T-helper 22 cell (primary cell): ENCODE measurements at regions not wholly inside any gene's neighbourhood (a gene's known extent, or its start where the extent isn't known, plus 50 kb on each side); places are given as distances from the start of the nearest gene placed in this dataset.

ENCODE experiments used
- DNase-seq: peaks from one replicate; pipeline ENCODE4 v3.0.0-alpha.2; 2020; ENCODE audit warnings: low read depth

DNA sequence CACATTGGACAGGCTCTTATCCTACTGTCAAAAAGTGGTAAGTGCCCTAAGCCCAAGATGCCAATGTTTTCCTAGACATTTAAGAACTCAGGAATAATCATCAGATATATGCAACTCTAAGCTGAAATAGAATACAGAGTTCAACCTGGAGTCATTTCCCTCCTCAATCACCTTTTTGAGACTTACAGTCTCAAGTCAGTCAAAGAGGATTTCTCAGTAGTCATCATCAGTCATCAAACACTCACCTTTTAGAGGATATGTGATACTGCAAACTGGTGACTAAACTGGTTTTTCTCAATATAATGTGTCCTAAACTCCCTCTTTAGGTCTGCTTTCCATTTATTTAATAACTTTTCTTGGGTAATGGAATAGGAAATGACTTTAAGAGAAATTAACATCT lies 145.3 kb upstream of the ADAMTS5 start:
- DNase-seq: no peak

DNA sequence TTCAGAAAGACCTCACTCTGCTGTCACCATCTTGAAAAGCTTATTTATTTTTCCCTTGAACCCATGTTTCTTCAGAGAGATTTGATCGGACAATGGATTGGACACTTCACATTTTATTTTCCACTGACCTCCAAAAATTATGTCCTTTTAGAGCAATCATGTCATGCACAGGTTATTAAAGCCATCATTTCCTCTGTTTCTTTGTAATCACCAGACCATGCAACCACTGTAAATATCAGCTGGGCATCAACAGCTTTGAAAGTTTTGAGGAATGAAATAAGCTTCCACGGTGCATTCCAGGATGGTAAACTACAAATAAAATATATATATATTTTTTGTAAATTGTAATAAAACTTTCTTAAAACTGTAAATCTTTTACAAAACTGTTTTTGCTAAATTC lies 144.1 kb upstream of the ADAMTS5 start:
- no peak for DNase-seq

DNA sequence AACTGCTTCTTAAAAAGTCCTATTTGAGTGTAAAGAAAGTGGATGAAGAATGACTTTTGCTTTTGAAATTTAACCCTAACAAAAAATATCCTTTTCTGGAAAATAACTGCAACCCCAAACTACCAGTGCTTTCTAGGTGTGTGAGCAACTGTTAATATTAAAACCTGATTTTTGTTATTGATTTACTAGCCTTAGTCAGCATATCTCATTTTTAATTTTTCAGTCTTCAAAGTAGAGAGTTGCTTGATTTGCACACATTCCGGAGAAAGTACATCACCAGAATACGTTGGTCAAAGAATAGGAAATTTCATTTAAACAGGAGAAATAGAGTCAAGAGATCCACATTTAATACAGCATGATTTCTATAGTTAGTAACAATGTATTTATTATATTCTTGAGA lies 141.8 kb upstream of the ADAMTS5 start:
- no peak for DNase-seq

DNA sequence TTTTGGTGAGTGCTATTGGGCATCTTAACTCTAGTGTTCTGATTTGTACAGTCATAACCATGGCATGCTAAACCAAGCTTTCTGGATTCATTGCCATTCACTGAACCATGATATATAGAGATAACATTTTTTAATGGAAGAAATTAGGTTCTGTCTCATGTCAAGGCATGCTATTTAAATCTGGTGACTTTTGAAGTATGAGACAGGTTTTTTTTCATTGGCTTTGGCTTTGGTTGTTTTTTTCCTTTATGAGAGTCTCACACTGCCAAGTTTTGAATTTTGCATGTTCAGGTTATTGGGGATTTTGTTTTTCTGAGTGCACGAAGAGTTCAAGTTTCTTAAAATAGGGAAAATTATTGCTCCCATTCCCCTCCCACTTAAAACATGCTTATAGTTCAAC lies 141.3 kb upstream of the ADAMTS5 start:
- no peak for DNase-seq

DNA sequence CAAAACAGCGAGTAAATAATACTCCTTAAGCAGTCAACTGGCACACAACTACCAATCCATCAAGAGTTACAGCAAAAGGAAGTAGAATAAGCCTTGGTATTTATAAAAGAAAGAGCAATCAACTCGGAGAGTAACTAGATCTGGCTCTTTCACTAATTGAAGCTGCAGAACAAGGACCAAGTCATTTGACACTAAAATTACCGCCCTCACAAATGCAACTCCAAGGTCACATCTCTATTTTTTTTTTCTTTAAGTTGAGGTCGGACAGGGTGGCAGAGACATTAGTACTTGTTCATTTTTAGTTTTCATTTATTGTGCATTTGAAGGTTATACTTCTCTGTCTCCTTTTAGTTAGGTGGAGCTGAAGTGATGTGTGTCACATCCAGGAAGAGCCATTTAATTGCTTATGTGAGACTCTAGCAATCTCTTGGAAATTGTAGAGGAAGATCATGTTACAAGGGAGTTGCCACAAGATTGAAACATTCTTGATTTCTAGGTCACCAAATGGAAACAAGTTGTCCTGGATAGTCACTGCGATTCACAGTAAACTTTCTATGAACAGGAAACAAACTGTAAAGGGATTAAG lies 138.1 kb upstream of the ADAMTS5 start:
- no peak for DNase-seq

DNA sequence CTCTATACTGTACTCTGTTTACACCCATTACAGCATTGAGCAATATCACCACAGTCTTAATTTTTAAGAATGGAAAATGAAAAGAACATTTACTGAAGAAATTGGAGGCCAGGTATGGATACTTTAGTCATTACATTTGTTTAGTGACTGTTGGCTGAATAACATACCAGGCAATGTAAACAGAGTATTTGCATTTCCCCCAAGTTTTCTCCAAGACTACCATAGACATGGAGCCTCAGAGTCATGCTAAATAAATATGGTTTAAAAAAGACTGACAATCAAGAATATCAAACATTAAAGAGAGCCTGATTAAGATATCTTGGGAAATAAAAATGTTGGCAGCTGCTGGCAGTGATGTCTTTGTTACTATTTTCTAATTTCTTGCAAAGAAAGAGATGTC lies 136.9 kb upstream of the ADAMTS5 start:
- no peak for DNase-seq

DNA sequence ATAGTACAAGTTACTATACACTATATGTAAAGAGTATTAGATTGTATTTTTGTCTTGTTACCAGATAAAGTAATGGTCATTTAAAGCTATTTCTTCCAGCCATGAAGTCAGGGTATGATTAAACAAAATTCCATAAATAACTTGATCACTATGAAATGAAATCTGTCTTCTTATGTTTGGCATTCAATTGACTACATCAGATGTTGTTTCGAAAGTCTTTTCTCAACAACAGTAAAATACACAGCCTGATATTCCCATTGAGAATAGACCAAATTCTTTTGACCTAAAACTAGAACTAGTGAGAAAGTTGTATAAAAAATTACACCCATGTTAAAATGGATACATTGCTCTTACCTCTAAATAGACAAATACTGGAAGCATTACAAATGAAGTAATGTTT lies 134.6 kb upstream of the ADAMTS5 start:
- DNase-seq: no peak

DNA sequence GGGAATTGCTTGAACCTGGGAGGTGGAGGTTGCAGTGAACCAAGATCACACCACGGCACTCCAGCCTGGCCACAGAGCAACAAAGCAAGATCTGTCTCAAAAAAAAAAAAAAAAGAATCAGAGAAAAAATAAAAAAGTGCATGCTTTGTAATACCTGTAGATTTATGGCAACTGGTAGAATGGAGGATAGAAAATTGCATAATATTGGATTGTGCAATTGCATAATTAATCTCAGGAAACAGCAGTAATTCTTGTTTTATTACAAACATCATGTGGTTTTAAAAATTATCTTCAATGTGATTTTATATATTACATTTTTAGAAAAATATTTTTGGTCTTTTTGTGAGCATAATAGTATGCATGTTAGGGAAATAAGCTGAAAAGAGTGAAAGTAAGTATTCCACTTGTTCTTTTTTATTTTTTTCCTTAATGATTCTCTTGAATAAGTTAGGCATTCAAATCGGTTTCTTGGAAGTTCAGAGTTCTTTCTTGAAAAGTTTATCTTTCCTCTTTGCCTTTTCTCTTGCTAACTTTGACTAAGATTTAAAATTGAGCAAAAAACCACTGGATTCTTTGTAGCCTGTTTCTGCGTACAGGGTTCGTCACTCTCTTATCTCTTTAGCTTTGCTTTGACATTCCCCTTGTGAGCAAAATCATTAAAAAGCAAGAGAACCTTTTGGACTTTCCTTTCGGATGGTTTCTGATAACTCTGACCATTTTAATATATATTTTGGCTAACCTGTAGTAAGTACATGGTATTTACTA lies 127.5 kb upstream of the ADAMTS5 start:
- no peak for DNase-seq

DNA sequence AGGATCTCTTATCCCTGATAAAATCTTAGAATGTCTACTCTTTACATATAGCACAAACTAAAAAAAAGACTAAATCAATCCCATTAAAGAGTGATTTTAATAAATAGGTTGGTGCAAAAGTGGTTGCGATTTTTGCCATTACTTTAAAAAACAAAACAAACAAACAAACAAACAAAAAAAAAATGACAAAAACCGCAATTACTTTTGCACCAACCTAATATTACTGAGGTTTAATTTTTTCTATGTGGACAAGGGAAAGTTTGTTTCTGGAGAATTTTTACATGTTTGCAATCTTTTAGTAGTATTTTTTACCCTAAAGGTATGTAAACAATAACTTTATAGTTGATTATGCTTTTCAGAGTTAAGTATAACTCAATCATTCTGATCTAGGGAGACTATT lies 119.7 kb upstream of the ADAMTS5 start:
- DNase-seq: no peak

DNA sequence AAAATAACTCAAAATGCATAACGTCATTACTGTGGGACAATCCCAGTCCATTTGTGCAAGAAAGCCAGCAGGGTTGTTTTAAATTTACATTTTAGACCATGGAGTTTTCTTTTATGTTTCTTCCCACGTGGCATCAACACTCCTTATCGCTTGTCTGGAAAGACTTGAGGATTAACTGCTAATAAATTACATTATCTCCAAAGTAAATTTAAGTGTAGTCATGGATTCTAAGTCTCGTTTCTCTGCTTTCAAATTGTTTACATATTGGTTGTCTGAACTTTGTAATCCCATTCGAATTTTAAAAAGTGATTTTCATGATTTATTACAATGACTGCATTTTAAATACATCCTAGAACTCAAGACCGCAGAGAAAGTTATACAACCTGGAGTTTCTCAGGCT lies 119.3 kb upstream of the ADAMTS5 start:
- DNase-seq: no peak

DNA sequence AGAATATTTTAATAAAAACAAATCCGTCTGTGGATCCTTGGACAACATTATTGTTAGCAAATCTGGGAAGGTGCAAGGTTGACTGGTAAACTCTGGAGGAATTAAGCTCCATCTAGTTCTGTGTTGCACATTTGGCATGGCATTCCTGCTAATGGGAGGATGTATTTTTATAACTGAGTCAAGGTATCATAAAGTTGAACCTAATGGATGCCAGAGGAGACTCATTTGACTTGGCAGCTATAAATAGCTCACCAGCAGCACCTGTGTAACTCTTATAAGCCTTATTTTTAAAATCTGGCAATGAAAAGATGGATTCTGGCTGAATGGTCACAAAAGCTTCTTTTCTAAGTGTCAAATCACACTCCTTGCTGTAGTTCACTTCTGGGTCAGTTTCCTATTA lies 118.5 kb upstream of the ADAMTS5 start:
- no peak for DNase-seq

DNA sequence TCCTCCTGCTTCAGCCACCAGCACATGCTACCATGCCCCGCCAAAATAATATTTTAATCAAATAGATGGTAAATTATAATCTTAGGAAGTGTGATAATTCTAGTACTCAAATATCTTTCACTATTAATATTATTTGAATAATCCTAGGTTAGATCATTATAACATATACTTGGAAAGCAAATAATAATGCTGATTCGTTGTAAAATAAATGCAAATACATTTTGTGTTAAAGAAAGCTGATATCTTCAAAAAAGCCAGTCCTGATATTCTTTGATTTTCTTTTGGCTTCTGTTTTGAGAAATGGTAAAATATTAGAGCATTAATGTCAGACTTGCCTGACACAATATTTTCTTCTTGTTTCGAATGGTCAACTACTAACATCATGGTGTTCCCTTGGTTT lies 116.3 kb upstream of the ADAMTS5 start:
- DNase-seq: no peak

DNA sequence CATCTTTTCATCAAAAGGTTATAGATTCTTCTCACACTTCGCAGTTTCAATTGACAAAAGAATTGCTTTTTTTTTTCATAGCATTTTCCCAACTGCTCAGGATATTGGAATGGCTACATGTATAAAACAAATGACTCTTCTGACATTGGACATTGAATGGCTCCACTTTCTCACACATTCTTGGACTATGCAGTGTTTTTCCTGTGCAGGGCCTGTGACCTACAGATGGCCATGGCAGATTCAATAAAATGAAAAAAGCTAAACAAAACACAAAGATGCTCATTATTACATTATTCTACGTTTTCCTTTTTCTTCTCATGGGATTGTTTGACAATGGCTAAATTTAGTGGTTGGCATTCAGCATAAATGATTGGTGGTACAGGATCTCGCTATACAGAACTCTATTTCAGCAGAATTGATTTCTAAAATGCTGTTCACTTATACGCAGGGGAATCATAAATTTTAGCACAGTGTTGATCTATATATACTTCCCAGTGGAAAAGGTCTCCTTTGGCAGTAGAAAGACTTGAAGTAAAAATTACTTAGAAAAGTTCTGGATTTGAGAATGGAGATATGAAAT lies 115.6 kb upstream of the ADAMTS5 start:
- DNase-seq: no peak

DNA sequence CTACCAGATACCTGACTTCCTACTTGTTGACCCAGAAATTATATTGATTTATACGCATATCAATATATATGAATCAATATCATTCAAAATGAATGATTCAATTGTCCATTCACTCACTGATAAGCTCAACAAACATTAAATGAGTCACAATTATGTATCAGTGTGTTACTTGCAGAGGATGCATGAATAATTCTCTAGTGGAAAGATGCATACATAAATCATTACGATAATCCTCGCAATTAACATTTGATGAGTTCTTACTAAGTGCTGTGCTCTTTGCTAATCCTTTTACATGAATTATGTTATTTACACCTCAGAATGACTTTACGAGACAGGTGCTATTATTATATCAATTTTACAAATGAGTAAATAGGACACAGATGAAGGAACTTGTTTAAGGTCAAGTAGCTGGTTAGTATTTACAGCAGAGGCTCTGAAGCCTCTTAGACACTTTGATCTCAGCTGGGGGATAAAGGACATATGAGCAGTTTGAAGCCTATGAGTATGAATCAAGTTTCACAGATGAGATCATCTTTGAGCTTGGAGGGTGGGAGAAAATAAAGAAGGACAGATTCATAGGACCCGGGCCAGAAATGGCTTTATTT lies 112.8 kb upstream of the ADAMTS5 start:
- DNase-seq: no peak

DNA sequence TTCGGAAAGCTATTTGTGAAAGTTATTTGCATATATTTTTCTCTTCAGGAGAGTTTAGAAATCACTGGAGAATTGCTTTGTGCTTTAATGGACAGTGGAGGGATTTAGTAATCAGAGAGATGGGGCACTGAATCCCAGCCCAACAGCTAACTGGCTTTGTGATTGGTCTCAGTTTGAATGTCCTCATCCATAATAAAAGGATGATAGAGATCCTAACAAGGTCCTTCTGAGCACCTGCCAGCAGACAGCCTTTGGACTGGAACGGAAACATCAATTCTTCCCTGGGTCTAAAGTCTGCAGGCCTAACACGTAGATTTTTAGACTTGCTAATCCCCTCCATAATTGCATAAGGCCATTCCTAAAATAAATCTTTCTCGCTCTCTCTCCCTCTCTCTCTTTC lies 112.0 kb upstream of the ADAMTS5 start:
- no peak for DNase-seq

DNA sequence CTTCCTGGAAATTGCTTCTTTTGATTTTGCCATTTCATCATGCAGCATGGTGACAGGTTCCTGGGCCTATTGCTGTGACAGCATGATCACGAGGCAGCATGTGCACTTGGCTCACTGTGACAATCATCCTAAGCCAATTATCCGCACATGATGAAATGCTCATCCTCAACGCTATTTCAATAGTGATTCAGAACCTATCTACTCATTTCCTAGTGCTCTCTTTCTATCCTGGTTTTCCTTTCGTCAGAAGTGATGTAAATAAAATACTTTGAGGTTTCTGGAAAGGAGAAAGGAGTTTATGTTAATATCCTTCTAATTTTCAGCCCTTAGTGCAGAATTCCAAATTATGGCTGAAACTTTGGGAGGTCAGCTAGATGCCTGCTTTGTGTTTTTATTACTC lies 110.6 kb upstream of the ADAMTS5 start:
- DNase-seq: no peak

DNA sequence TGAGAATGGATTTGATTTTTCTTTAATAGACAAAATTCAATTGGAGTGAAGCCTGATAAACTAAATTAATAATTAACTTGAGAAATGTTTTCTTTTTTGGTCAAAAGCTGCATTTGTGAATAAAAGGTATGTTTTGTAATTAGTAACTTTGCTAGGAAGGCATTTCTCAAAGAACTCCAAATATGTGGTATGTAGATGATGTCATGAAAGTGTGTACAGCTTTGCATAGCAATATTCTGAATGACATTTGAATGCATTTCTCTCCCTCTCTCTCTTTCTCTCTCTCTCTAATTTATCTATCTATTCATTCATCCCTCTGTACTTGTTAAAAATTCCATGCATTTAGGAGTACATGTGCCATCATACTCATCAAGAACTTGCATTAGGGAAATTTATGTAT lies 109.1 kb upstream of the ADAMTS5 start:
- no peak for DNase-seq

DNA sequence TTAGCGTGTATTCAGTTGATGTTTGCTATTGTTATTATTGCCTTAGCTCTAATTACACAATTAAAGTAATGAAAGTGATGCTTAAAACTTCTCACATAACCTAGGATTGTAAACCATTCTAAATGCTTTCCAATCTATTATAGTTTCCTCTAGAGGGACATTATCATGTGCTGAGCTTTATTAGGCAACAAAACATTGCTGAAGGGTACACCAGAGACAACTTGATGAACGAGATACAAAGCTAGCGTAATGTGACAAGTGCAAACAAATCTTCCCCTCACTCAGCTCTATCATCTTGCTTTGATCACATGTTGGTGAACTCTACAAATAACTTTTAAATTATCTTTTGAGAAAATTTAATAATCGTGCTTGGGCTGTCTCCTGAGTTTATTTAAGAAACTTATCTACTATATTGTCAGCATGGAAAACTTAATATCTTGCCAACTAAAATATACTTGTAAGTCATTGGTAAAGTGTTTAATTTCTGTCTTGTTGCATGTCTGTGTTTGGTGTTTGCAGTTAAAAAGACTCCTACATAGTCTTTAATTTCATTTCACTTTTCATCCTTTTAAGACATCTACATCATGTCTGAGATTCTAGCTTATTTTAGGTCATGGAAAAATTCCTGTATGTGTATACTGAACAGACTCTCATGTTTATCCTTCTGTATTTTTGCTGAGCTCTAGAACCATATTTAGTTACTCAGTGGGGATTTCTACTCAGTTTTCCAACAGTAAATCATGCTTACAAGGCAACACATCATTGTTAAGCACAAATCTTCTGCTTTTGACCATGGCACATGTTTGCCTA lies 104.2 kb upstream of the ADAMTS5 start:
- no peak for DNase-seq

DNA sequence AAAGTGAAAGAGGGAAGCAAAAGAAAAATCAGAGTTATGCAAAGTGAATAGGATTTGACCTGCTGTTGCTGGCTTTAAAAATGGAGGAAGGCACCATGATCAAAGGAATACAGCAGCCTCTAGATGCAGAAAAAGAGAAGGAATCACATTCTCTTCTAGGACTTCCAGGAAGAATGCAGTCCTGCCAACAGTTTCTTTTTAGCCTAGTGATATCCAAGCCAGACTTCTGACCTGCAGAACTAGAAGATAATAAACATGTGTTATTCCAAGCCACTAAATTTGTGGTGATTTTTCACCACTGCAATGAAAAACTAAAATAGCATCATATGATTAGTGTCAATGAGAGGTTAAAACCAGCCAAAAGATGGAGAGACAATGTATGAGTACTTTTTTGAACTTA lies 101.9 kb upstream of the ADAMTS5 start:
- DNase-seq: no peak

DNA sequence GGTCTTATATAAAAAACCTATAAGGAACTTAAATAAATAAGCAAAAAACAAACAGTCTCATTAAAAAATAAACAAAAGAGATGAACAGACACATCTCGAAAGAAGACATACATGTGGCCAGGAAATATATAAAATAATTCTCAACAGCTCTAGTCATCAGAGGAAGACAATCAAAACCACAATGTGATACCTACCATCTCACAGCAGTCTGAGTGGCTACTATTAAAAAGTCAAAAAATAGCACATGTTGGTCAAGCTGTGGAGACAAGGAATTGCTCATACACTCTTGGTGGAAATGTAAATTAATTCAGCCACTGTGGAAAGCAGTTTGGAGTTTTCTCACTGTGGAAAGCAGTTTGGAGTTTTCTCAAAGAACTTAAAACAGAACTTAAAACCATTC lies 100.3 kb upstream of the ADAMTS5 start:
- no peak for DNase-seq

DNA sequence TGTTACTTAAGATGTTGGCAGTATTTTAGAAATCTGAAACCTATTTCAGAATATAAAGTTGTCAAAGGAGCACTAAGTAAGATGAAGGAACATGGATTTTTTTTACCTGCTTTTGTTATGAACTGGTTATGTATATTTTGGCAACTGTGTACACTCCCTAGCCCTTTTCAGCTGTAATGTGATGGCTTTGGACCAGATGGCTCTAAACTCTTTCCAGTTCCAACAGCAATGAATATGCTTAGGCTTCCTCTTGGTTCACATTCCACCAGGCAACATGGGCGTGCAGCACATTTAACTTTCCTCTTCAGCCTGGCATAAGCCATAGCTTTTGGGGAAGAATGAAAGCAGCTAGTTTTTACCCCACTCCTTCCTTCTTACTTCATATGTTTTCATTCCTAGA lies 95.6 kb upstream of the ADAMTS5 start:
- DNase-seq: no peak

DNA sequence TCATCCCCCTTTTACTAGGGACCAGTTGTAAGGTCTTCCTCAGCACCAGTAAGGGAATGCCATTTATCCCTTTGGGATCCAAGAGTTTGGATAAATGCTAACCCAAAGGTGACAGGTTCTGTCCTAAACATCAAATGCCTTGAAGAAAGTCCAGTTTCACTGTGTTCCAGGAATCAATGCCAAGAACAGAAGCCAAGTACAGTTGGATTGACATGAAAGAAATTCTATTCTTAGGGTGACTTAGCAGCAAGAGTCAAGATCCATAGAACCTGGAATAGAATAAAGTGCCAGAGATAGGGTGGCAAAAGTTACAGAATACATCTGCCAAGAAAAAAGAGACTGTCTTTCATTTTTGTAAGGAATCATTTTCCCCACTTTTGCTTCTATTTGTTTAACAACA lies 94.9 kb upstream of the ADAMTS5 start:
- no peak for DNase-seq

DNA sequence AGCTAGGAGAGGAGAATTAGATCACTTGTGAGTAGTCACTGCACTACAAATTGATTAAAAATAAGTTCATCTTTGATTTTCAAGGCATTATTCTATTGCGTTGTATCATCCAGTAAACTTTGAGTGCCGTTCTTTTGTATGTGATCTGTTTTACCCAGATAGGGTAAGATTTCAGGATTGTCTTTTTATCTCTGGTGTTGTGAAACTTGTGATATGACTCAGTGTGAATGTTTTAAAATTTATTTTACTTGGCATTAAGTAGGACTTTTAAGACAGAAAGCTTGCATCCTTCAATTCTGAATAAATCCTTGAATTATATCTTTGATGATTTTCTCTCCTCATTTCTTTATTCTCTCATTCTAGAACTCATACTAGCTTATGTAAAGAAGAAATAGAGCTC lies 93.3 kb upstream of the ADAMTS5 start:
- no peak for DNase-seq
